Neural cell (in vitro differentiated cells): ENCODE measurements at regions not wholly inside any gene's neighbourhood (a gene's known extent, or its start where the extent isn't known, plus 50 kb on each side); places are given as distances from the start of the nearest gene placed in this dataset.

Source experiments
- H2AFZ ChIP-seq: fragments of 200-600, 300-800 bp; sonication (generic), shearing (Covaris generic); 2 replicates; pipeline ENCODE4 v1.6.0; 2014; ENCODE audit warnings: low read depth, mild to moderate bottlenecking, antibody characterized with exemption, low read length, moderate library complexity
- H3F3A ChIP-seq: fragments of 200-600 bp; shearing (Covaris generic); 2 replicates; pipeline ENCODE4 v1.6.1; 2016; ENCODE audit warnings: mild to moderate bottlenecking, moderate library complexity, mixed read lengths, antibody characterized with exemption, low read length; ENCODE audit not compliant: insufficient read depth, poor library complexity, severe bottlenecking
- H3K27ac ChIP-seq: fragments of 200-600, 300-800 bp; sonication (generic), shearing (Covaris generic); 2 replicates; pipeline ENCODE4 v1.5.1; 2014; ENCODE audit warnings: mild to moderate bottlenecking, low read length, moderate library complexity
- H3K27me3 ChIP-seq: fragments of 300-800, 200-600 bp; sonication (generic), shearing (Covaris generic); 2 replicates; pipeline ENCODE4 v1.6.0; 2014; ENCODE audit warnings: mild to moderate bottlenecking, low read depth, low read length, moderate library complexity; ENCODE audit not compliant: insufficient read depth
- H3K36me3 ChIP-seq: fragments of 300-800, 200-600 bp; sonication (generic), shearing (Covaris generic); 2 replicates; pipeline ENCODE4 v1.5.1; 2014; ENCODE audit warnings: mild to moderate bottlenecking, antibody characterized with exemption, low read length, moderate library complexity; ENCODE audit not compliant: insufficient read depth
- H3K4me2 ChIP-seq: fragments of 300-800, 200-600 bp; sonication (generic), shearing (Covaris generic); 2 replicates; pipeline ENCODE4 v1.6.0; 2014; ENCODE audit warnings: mild to moderate bottlenecking, low read length
- H3K4me3 ChIP-seq: fragments of 300-800, 200-600 bp; sonication (generic), shearing (Covaris generic); 2 replicates; pipeline ENCODE4 v1.5.1; 2014; ENCODE audit warnings: mild to moderate bottlenecking, low read length, moderate library complexity
- H3K79me2 ChIP-seq: fragments of 200-600 bp; shearing (Covaris generic); replicated peaks from 2 replicates; pipeline ENCODE4 v1.6.0; 2014; ENCODE audit warnings: mild to moderate bottlenecking, low read length, moderate library complexity; ENCODE audit not compliant: insufficient read depth
- H3K9ac ChIP-seq: fragments of 300-800, 200-600 bp; sonication (generic), shearing (Covaris generic); 2 replicates; pipeline ENCODE4 v1.6.1; 2016; ENCODE audit warnings: mild to moderate bottlenecking, low read length, mixed read lengths
- H3K9me2 ChIP-seq: fragments of 200-600 bp; shearing (Covaris generic); 2 replicates; pipeline ENCODE4 v1.6.1; 2016; ENCODE audit warnings: mild to moderate bottlenecking, low read length, mixed read lengths; ENCODE audit not compliant: insufficient read depth
- H3K9me3 ChIP-seq: fragments of 200-600, 300-800 bp; sonication (generic), shearing (Covaris generic); 2 replicates; pipeline ENCODE4 v1.6.1; 2016; ENCODE audit warnings: mild to moderate bottlenecking, mixed run types, low read length, moderate library complexity, mixed read lengths
- H4K20me1 ChIP-seq: fragments of 200-600 bp; shearing (Covaris generic); 2 replicates; pipeline ENCODE4 v1.6.1; 2016; ENCODE audit warnings: mild to moderate bottlenecking, mixed run types; ENCODE audit not compliant: insufficient read depth
- EP300 ChIP-seq: fragments of 450-650 bp; conservative IDR thresholded peaks from 2 replicates; pipeline ENCODE4 v1.6.1; 2014; ENCODE audit warnings: antibody characterized with exemption, mild to moderate bottlenecking, moderate library complexity; ENCODE audit not compliant: poor library complexity, severe bottlenecking
- EZH2 ChIP-seq: fragments of 200-600, 300-800 bp; shearing (Covaris generic), sonication (generic); IDR thresholded peaks from 2 replicates; pipeline ENCODE4 v1.6.1; 2014; ENCODE audit warnings: antibody characterized with exemption, low read length, borderline replicate concordance, mild to moderate bottlenecking; ENCODE audit not compliant: insufficient read depth, poor library complexity, severe bottlenecking
- MXI1 ChIP-seq: fragments of 450-650 bp; conservative IDR thresholded peaks from 2 replicates; pipeline ENCODE4 v1.6.1; 2014; ENCODE audit warnings: antibody characterized with exemption, mild to moderate bottlenecking; ENCODE audit not compliant: poor library complexity, severe bottlenecking
- POLR2AphosphoS5 ChIP-seq: IDR thresholded peaks from 2 replicates; pipeline ENCODE4 v1.6.1; 2012
- RAD21 ChIP-seq: fragments of 450-650 bp; conservative IDR thresholded peaks from 2 replicates; pipeline ENCODE4 v1.6.1; 2014; ENCODE audit warnings: antibody characterized with exemption, mild to moderate bottlenecking, moderate library complexity
- REST ChIP-seq: IDR thresholded peaks from 2 replicates; pipeline ENCODE4 v1.6.1; 2012; ENCODE audit warnings: borderline replicate concordance
- SMC3 ChIP-seq: fragments of 450-650 bp; conservative IDR thresholded peaks from 2 replicates; pipeline ENCODE4 v1.6.1; 2014; ENCODE audit warnings: antibody characterized with exemption, mild to moderate bottlenecking, moderate library complexity; ENCODE audit not compliant: poor library complexity
- TAF1 ChIP-seq: IDR thresholded peaks from 2 replicates; pipeline ENCODE4 v1.6.1; 2012; ENCODE audit warnings: low read depth
- TF ChIP-seq, protein P1 (sequence below): fragments of 450-650 bp; IDR thresholded peaks from 2 replicates; pipeline ENCODE4 v1.5.1; 2014; ENCODE audit warnings: antibody characterized with exemption, mild to moderate bottlenecking, moderate library complexity; ENCODE audit not compliant: poor library complexity, severe bottlenecking

DNA sequence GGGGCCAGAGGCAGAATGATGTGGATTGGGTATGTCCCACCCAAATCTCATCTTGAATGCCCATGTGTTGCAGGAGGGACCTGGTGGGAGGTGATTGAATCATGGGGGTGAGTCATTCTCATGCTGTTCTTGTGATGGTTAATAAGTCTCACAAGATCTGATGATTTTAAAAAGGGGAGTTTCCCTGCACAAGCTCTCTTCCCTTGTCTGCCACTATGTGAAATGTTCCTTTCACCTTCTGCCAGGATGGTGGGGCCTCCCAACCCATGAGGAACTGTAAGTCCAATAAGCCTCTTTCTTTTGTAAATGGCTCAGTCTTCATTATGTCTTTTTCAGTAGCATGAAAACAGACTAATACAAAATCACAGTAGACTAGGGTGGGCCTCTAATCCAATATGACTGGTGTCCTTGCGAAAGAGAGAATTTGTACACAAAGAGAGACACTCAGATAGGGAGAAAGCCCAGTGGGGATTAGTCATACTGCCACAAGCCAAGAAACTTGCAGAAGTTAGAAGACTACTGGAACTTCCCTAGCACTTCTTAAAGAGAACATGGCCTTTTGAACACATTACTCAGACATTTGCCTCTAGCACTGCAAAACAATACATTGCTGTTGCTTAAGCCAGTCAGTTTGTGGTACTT is 68.4 kb downstream of the ANXA1 start:
- Histone ChIP-seq H3K4me3 (no peak overlapping the region), H3F3A (no peaks in the 10 kb centered on the region), H3K9ac (no peak overlapping the region), H3K4me2 (no peak overlapping the region), H3K79me2 (no peaks in the 10 kb centered on the region), H3K36me3 (no peaks in the 10 kb centered on the region), H3K27me3 (no peaks in the 10 kb centered on the region), H3K27ac (no peak overlapping the region), H4K20me1 (no peaks in the 10 kb centered on the region), H2AFZ (no peak overlapping the region), H3K9me3 (no peaks in the 10 kb centered on the region), H3K9me2 (no peaks in the 10 kb centered on the region)
- TF ChIP-seq TAF1 (no peak), RAD21 (no peak), REST (no peak), EZH2 (no peak), SMC3 (no peak)
- TF ChIP-seq, protein P1, sequence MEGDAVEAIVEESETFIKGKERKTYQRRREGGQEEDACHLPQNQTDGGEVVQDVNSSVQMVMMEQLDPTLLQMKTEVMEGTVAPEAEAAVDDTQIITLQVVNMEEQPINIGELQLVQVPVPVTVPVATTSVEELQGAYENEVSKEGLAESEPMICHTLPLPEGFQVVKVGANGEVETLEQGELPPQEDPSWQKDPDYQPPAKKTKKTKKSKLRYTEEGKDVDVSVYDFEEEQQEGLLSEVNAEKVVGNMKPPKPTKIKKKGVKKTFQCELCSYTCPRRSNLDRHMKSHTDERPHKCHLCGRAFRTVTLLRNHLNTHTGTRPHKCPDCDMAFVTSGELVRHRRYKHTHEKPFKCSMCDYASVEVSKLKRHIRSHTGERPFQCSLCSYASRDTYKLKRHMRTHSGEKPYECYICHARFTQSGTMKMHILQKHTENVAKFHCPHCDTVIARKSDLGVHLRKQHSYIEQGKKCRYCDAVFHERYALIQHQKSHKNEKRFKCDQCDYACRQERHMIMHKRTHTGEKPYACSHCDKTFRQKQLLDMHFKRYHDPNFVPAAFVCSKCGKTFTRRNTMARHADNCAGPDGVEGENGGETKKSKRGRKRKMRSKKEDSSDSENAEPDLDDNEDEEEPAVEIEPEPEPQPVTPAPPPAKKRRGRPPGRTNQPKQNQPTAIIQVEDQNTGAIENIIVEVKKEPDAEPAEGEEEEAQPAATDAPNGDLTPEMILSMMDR: no peak

GRCh38 chr9:73223594-73223993 is 71.9 kb downstream of the ANXA1 start:
- H3K4me3 ChIP-seq: no peak overlapping the region
- H3K36me3 ChIP-seq: no peaks in the 10 kb centered on the region
- TF ChIP-seq REST: no peak
- TF ChIP-seq TAF1: no peak
- no peak for TF ChIP-seq EZH2
- TF ChIP-seq EP300: no peak
- TF ChIP-seq MXI1: no peak
- no peak for TF ChIP-seq POLR2AphosphoS5
- TF ChIP-seq RAD21: no peak
- no peak for TF ChIP-seq SMC3
- TF ChIP-seq, protein P1: no peak
- H3K9me2 ChIP-seq: no peaks in the 10 kb centered on the region
- H3K9me3 ChIP-seq: no peaks in the 10 kb centered on the region
- no peaks in the 10 kb centered on the region for H3K27me3 ChIP-seq
- H3F3A ChIP-seq: no peaks in the 10 kb centered on the region
- no peak overlapping the region for H3K4me2 ChIP-seq
- no peak overlapping the region for H3K9ac ChIP-seq
- H2AFZ ChIP-seq: no peak overlapping the region
- H3K79me2 ChIP-seq: no peaks in the 10 kb centered on the region
- no peak overlapping the region for H3K27ac ChIP-seq
- no peaks in the 10 kb centered on the region for H4K20me1 ChIP-seq
